RWPE1 (cell line): ENCODE measurements at regions not wholly inside any gene's neighbourhood (a gene's known extent, or its start where the extent isn't known, plus 50 kb on each side); places are given as distances from the start of the nearest gene placed in this dataset.

Experiments used
- CTCF ChIA-PET: fragments of 350-600 bp; sonication (Branson Sonifier 250); formaldehyde crosslinking; extraction: SDS; loops from one replicate; lab custom pipeline; 2021; lab: Yijun Ruan, JAX
- POLR2A ChIA-PET: fragments of 400-600 bp; formaldehyde crosslinking; extraction: SDS; loops from one replicate; lab custom pipeline; 2020; ENCODE audit warnings: antibody characterized with exemption; ENCODE audit not compliant: low non-redundant PET; lab: Yijun Ruan, JAX
- DNase-seq: peaks from one replicate; pipeline ENCODE4 v3.0.0; 2012; ENCODE audit warnings: low spot score
- H3K27ac ChIP-seq: fragments of 450-650 bp; 2 replicates; pipeline ENCODE4 v1.5.1; 2017
- TF ChIP-seq, protein P1 (sequence below): fragments of 450-650 bp; conservative IDR thresholded peaks from 2 replicates; pipeline ENCODE4 v1.5.1; 2017; ENCODE audit warnings: low read depth, mild to moderate bottlenecking

DNA sequence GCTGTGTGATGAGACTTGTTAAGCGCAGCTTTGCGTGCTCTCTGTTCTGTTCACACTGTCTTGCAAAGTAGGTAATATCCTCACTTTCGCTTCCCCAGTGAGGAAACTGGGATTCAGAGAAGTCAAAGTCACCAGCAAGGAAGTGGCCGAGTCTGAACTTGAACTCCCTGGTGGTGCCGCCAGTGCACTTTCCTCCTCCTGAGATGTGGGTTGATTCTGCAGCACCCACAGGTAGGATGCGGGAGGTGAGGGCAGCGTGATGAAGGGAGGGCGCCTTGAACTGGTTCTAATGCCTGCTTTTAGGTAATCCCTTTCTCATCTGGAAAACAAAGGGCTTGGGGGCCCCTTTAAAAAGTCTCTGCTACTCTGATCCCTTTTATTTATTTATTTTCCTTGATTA, 54.9 kb upstream of the IGF1 start:
- H3K27ac ChIP-seq: no peak overlapping the region
- TF ChIP-seq, protein P1, sequence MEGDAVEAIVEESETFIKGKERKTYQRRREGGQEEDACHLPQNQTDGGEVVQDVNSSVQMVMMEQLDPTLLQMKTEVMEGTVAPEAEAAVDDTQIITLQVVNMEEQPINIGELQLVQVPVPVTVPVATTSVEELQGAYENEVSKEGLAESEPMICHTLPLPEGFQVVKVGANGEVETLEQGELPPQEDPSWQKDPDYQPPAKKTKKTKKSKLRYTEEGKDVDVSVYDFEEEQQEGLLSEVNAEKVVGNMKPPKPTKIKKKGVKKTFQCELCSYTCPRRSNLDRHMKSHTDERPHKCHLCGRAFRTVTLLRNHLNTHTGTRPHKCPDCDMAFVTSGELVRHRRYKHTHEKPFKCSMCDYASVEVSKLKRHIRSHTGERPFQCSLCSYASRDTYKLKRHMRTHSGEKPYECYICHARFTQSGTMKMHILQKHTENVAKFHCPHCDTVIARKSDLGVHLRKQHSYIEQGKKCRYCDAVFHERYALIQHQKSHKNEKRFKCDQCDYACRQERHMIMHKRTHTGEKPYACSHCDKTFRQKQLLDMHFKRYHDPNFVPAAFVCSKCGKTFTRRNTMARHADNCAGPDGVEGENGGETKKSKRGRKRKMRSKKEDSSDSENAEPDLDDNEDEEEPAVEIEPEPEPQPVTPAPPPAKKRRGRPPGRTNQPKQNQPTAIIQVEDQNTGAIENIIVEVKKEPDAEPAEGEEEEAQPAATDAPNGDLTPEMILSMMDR: no peak
- POLR2A ChIA-PET: no interaction called here
- CTCF ChIA-PET: no interaction called here
- no peak for DNase-seq

DNA sequence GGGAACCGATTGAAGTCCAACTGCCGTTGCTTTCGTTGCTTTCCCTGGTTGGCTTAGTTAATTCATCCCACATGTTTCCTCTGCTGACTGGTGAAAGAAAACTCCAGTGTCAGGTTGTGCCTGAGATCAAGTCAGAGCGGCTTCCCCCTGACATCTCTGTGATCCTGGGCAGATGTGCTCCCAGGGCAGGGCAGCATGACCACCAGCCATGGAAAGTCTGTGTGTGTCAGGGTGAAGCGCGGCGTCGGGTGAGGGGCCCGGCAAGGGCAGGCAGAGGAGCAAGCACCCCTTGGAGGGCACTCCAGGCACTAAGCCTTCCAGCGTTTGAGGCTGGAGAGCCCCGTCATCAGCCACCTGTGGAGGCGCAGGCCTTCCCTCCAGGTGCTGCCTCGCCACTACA, 54.5 kb upstream of the IGF1 start:
- TF ChIP-seq, protein P1: no peak
- POLR2A ChIA-PET: no interaction called here
- CTCF ChIA-PET: no interaction called here

DNA sequence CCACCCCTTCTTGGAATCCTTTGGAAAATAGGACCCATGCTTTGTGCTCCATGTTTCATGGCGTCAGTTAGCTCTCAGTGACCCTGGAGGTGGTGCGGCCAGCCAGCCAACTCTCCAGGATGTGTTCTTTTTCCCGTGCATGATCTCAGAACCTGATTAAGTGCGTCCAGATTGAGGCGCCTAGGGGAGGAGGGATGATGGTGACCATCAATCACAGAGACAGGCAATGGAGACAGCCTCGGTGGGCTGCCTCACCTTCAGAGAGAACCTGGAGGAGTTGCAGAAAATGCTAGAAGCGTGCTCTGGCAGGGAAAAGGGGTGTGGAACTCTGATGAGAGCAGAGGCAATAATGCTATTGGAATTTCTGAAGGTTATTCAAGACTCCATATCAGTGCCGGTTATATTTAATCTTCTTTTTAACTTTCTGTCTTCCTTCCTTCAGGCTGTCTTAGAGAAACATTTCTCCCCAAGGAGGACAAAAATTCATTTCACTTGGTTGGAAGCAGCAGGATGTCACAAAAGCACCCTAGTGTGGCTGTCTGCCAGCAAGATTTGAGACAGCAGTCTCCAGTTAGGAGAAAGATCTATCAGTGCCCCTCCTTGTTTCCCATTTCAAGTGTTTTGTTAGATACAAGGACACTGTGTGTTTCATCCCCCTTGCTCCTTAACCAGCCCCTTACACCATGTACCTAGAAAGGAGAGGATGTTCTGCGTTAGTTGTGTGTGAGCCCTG, 53.3 kb upstream of the IGF1 start:
- CTCF ChIA-PET: no interaction called here
- POLR2A ChIA-PET: no interaction called here
- TF ChIP-seq, protein P1: no peak
- H3K27ac ChIP-seq: no peak overlapping the region
- no peak for DNase-seq

More for the DNA sequence above, 54.5 kb upstream of the IGF1 start:
- no peak for DNase-seq
- H3K27ac ChIP-seq: no peak overlapping the region
